Suppressor macrophage treated with lipopolysaccharide for 4 hours (primary cell): ENCODE measurements at regions not wholly inside any gene's neighbourhood (a gene's known extent, or its start where the extent isn't known, plus 50 kb on each side); places are given as distances from the start of the nearest gene placed in this dataset.
"Not testable (repeated sequence)": the region's sequence is repeated elsewhere in the genome, so short reads cannot be mapped to it uniquely, and the experiment has no call there.

Experiments
- DNase-seq: peaks from one replicate; pipeline ENCODE4 v3.0.0-alpha.2; 2020

- DNase-seq, result no peak
Observed at GRCh38 chr1:191368891-191369654, 789.2 kb upstream of the RGS18 start.

GRCh38 chr1:191371626-191372025 is 786.6 kb upstream of the RGS18 start:
- no peak for DNase-seq

DNA sequence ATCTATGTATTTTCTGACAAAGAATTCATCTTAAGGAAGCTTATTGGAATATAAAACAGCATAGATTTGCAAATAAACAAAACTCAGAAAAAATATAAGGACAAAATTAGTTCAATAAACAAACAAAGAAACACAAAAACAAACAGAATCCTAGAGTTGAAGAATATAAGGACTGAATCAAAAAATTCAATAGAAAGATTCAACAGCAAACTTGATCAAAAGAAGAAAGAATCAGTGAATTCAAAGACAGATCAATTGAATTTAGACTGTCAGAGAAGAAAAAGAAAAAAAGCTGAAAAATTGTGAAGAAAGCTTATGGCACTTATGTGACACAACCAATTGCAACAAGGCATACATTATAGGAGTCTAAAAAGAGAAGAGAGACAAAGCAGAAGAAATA is 770.0 kb upstream of the RGS18 start:
- no peak for DNase-seq

GRCh38 chr1:191396622-191397021 is 761.6 kb upstream of the RGS18 start:
- DNase-seq, result no peak

DNA sequence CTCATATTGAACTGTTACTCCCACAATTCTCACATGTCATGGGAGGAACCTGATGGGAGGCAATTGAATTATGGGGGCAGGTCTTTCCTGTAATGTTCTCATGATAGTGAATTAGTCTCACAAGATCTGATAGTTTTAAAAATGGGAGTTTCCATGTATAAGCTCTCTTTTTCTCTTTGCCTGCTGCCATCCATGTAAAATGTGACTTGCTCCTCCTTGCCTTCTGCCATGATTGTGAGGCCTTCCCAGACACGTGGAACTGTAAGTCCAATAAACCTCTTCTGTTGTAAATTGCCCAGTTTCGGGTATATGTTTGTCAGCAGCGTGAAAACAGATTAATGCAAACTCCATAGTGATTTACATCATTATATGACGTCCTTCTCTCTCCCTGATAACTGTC is 759.7 kb upstream of the RGS18 start:
- DNase-seq, result no peak

DNA sequence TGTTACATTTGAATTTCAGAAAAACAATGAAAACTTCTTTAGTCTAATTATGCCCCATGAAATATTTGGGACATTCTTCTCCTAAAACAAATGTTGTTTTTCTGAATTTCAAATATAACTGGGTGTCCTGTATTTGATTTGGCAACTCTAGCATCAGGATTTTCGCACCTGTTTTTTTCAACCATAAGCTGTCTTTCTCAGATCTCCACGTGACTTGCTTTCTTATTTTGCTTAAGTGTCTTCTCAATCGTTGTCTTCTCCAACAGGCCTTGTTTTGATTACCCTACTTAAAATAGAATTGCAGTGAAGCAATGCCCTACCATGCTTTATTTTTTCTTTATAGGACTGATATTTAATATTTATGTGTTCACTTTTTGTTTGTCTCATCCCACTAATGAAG is 752.8 kb upstream of the RGS18 start:
- no peak for DNase-seq

DNA sequence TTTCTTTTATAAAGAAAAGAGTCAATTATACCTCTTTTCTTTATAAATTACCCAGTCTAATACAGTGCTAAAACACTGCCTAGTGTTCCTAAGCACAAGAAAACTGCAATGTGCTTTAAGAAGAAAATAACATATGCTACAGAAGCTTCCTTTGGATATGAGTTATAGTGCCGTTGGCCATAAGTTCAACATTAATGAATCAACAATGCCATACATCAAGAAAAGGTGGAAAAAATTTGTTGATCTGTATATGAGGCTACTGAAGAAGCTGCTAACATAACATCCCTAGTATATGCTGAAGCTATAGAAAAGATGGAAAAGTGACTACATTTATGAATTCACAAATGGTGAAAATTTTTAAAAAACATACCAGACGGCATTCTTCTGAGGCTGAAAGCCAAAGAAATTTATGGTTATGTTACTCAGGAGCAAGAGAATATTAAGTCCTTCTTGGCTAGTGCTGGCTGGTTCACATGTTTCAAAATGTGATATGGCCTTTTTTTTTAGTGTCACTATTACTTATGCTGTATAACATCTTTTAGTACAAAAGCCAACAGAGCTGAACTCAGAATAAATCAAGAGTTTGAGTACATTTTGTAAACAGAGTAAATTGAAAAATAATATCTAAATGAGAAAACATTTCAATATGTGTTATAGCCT is 743.2 kb upstream of the RGS18 start:
- no peak for DNase-seq

DNA sequence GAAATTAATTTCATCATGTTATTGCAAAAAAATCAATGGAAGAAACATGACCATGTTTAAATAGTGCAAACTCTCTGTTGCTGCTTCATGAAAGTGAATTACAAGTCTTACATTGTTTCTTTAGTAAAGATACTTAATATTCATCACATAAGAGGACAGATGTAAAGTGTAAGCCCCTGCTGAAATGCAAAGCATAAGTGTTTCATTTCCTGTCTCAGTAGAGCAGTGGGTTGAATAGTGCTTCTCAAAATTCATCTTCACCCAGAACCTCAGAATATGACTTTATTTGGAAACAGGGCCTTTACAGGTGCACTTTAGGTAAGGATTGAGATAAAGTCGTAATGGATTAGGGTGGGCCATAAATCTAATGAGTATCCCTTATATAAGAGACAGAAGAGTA is 738.4 kb upstream of the RGS18 start:
- DNase-seq, result no peak

DNA sequence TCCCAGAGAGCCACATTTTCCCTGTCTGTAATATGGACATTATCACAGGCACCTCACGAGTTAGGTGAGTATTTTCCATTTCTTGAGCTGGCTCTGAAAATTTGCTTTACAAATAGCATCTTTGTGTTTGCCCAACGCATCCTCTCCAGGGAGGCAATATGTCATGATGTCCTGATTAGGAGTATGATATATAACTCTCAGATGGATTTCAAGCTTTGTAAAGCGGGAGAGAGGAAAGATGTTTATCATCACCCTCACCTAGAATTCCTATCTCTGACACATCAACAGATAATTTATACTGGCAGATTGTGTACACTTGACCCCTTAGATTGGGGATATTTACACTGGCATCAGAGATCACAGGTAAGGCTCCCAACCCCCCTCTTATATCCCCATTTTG is 730.7 kb upstream of the RGS18 start:
- no peak for DNase-seq

GRCh38 chr1:191432817-191433216 is 725.4 kb upstream of the RGS18 start:
- no peak for DNase-seq

- DNase-seq, result no peak
Observed at GRCh38 chr1:191438979-191439378, 719.3 kb upstream of the RGS18 start.

DNA sequence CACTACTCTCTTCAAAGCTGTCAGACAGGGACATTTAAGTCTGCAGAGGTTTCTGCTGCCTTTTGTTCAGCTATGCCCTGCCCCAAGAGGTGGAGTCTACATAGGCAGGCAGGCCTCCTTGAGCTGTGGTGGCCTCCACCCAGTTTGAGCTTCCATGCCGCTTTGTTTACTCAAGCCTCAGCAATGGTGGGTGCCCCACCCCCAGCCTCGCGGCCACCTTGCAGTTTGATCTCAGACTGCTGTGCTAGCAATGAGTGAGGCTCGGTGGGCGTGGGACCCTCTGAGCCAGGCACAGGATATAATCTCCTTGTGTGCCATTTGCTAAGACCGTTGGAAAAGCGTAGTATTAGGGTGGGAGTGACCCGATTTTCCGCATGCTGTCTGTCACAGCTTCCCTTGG is 710.0 kb upstream of the RGS18 start:
- not testable (repeated sequence) for DNase-seq

GRCh38 chr1:191452586-191452985 is 705.7 kb upstream of the RGS18 start:
- no peak for DNase-seq

DNA sequence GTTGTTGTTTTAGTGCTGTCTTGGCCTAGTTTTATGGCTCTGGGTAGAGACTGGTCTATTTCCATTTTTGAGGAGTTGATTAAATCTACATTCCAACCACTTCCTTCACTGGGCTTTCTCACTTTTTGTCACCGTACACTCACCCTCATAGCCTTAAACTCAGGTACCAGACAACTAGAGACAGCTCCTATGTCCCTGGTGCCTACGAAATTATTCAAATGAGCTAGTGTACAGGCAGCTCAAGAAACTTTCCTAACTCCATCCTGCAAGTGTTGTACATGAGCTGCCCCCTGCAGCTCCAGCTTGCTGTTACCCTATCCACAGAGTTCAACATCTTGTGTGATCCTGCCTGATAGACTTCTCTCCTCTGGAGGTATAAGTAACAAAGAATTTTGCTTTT is 704.8 kb upstream of the RGS18 start:
- DNase-seq, result no peak

GRCh38 chr1:191457889-191458288 is 700.4 kb upstream of the RGS18 start:
- DNase-seq, result no peak

DNA sequence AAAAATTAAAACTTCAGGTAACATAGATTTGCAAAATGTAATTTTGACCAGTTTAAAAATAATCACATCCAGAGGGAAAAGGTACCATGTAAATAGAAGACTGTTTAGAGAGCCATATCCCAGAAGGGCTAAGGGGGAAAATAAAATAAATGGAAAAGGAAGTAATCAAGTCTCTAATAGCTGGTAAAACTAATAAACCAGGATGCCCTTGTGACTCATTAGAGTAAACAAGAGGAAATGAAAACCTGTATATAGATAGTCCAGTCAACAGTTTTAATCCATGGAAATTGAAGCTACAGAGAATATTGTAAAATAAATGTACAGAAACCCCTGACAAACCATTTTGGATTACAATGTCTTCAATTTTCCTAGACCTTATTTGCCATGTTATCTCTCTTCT is 698.0 kb upstream of the RGS18 start:
- DNase-seq, result no peak

- DNase-seq, result no peak
Observed at GRCh38 chr1:191483988-191484387, 674.3 kb upstream of the RGS18 start.

DNA sequence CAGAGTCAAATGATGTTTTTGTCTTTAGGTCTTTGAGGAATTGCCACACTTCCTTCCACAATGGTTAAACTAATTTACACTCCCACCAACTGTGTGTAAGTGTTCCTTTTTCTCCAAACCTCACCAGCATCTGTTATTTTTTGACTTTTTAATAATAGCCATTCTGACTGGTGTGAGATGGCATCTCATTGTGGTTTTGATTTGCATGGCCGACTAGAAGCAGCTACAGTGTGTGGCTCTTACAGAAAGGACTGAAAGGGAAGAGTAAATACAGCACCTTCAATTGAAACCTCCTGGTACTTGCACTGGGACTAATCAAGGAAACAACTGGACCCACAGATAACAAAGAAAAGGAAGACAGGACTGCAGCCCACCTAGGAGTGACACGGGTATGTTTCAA is 668.0 kb upstream of the RGS18 start:
- no peak for DNase-seq

DNA sequence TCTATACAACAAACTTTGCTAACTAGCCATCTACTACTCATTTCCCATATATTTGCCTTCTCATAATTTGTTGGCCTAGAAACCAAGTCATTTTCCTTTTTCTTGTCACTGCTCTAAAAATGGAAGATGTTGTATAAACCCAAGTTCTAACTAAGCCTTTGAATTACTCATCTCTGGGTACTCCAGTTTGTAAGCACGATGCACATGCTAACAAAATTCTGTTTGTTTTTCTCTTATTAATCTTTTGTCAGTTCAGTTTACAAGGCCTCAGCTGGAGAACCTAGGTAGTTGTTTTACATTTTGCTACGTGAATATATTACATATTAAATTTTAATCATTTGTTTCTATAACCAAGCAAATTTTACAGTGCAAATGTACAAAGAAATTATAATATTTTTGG is 663.2 kb upstream of the RGS18 start:
- no peak for DNase-seq

DNA sequence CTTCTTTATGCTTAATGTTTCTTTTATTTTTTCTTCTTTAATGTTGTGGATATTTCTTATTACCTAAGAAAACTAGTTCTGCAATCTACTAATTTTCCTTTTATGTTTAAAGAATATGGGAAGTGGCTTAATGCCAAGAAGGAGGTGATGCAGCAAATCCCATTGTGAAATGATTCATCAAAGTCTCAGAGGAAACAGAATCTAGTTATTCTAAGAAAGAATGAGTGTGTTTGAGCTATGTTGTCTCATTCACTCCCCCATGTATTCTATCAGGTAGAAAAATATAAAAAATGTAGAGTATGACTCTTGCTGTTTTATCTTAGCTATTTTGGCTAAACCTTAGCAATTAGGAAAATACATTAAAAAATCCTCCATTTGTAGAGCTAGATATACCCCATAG is 659.9 kb upstream of the RGS18 start:
- DNase-seq, result no peak

DNA sequence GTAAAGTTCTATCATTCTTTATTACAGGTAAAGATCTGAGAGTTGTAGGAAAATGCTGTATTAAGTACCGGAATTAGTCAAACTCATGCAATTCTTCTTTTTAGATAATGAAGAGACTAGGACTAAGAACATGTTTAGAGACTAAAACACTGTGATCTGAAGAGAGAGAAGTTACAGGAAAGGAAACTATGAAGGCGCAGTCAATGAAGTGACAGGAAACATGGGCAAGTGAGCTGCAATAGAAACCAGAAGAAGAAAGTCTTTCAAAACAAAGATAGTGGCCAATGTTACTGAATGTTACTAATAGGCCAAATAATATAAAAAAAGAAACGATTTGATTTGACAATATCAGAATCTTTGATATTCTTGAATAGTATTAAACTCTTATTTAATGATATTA is 659.4 kb upstream of the RGS18 start:
- no peak for DNase-seq

- no peak for DNase-seq
Observed at GRCh38 chr1:191504999-191505398, 653.3 kb upstream of the RGS18 start.

GRCh38 chr1:191508239-191508638 is 650.0 kb upstream of the RGS18 start:
- DNase-seq, result no peak

DNA sequence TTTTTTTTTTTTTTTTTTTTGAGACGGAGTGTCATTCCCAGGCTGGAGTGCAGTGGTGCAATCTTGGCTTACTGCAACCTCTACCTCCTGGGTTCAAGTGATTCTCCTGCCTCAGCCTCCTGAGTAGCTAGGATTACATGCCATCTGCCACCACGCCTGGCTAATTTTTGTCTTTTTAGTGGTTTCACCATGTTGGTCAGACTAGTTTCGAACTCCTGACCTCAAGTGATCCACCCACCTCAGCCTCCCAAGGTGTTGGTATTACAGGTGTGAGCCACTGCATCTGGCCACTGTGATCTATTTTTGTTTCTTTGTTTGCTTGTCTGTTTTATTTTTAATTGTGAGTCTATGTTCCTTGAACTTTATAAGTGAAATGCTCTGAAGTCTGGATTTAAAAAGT is 646.8 kb upstream of the RGS18 start:
- not testable (repeated sequence) for DNase-seq

GRCh38 chr1:191517826-191518225 is 640.4 kb upstream of the RGS18 start:
- no peak for DNase-seq
